GM12874 (cell line): ENCODE measurements at regions not wholly inside any gene's neighbourhood (a gene's known extent, or its start where the extent isn't known, plus 50 kb on each side); places are given as distances from the start of the nearest gene placed in this dataset.

Experiments
- TF ChIP-seq, protein P1 (sequence below): IDR thresholded peaks from 2 replicates; pipeline ENCODE4 v1.5.1; 2011; ENCODE audit warnings: low read depth, mild to moderate bottlenecking, control low read depth, low read length, moderate library complexity; ENCODE audit not compliant: insufficient read depth

GRCh38 chr5:42940853-42941252 lies 99.3 kb downstream of the ANXA2R start:
- TF ChIP-seq, protein P1, sequence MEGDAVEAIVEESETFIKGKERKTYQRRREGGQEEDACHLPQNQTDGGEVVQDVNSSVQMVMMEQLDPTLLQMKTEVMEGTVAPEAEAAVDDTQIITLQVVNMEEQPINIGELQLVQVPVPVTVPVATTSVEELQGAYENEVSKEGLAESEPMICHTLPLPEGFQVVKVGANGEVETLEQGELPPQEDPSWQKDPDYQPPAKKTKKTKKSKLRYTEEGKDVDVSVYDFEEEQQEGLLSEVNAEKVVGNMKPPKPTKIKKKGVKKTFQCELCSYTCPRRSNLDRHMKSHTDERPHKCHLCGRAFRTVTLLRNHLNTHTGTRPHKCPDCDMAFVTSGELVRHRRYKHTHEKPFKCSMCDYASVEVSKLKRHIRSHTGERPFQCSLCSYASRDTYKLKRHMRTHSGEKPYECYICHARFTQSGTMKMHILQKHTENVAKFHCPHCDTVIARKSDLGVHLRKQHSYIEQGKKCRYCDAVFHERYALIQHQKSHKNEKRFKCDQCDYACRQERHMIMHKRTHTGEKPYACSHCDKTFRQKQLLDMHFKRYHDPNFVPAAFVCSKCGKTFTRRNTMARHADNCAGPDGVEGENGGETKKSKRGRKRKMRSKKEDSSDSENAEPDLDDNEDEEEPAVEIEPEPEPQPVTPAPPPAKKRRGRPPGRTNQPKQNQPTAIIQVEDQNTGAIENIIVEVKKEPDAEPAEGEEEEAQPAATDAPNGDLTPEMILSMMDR, result no peak

DNA sequence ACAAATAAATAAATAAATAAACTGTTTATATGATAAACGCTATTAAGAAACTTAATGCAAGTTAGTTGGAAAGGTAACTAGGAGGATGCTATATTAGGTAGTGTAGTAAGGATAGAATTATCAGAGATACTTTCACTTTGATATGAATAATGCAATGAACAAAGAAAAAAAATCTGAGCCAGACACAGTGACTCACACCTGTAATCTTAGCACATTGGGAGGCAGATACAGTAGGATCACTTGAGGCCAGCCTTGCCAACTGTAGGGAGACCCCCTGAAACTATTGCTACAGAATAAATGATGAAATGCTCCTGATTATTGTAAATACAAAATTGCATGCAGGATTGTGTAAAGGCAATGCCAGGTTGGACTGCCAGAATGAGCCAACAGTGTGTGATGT lies 109.2 kb downstream of the ANXA2R start:
- TF ChIP-seq, protein P1, result no peak

DNA sequence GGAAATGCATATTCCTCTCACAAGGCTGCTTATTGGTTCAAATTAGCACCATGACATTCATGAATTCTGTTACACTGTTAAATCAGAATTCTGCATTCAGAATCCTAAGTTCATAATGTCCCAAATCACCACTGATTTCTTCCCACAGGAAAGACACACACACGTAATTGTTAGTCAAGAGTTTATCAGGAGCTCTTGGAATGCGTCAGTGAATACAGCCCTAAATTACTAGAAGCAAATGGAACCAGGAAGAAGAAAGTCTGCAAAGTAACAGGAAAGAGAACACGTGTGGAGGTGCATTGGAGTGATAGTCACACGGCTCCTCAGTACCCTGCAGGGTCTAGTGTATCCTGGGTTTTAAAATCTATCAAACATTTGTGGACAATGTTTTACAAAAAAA lies 110.2 kb downstream of the ANXA2R start:
- TF ChIP-seq, protein P1, result no peak

DNA sequence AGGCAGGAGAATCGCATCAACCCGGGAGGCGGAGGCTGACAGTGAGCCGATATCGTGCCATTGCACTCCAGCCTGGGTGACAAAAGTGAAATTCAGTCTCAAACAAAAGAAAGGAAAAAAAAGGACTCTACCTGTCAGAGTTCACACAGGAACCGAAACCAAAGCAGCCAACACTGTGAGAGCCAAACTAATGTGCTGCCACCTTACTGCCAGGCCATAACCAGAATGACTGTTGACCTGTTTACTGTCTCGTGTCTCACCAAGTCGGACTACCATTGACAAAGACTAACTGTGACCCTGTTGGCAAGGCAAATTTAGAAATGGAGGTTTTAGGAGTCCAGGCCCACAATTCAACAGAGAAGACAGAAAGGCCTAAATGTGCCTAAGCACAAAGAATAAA lies 112.4 kb downstream of the ANXA2R start:
- TF ChIP-seq, protein P1, result no peak

DNA sequence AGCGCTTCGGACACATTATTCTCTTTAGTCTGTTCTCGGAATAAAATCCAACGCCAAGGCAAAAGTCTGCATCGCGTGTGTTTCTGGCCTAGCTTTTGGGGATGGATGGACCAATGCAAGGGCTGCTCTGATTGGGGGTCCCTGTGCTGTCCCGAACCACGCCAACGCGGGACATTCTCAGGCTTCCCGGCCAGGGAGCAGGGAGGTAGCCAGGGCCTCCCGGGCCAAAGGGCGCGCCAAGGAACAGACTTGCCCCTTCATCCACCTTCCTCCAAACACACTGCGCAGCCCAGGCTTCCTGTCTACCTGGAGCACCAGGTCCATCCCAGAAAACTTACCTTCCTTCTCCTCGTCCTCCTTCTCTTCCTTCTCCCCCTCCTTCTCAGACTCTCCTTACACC lies 113.0 kb upstream of the SELENOP start:
- TF ChIP-seq, protein P1, result no peak

GRCh38 chr5:42924226-42924625 lies 112.5 kb upstream of the SELENOP start:
- TF ChIP-seq, protein P1, result no peak

DNA sequence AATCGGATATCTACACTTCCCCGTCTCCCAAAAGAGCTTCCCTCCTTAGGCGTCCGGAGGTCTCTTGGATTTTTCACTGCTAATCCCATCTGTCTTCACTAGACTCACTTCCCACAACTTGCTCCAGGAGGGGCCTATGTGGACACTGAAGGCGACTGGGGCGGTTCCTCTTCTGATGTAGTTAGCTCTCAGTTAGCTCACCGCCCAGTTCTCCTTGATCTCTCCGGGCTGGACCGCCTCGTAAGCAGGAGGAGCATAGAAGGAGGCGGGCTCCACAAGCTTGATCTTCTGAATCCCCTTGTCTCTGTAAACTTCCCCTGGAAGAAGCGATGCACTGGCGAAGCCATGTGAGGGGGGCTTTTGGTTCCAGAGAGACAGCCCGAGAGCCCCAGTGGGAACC lies 112.0 kb upstream of the SELENOP start:
- TF ChIP-seq, protein P1, result no peak

- TF ChIP-seq, protein P1, result no peak
Observed at GRCh38 chr5:42919600-42919999, 107.9 kb upstream of the SELENOP start.
